ENCODE measurements at regions not wholly inside any gene's neighbourhood (a gene's known extent, or its start where the extent isn't known, plus 50 kb on each side); places are given as distances from the start of the nearest gene placed in this dataset.

- ATAC-seq = no peak
These were observed 1360.9 kb upstream of the ALCAM start for GRCh38 chr3:104005815-104006214.

GRCh38 chr3:104018541-104018940, 1348.2 kb upstream of the ALCAM start:
- peak; percentile 25; the same call in 1 of the 3 replicates for ATAC-seq
- TF ChIP-seq GLIS3 (CRISPR knock-in tag; IDR thresholded peaks at IDR 0.05) = no peak
- TF ChIP-seq RARB (CRISPR knock-in tag; IDR thresholded peaks at IDR 0.05) = no peak
- no peak for TF ChIP-seq POU6F1 (CRISPR knock-in tag; IDR thresholded peaks at IDR 0.05; ENCODE audit: borderline replicate concordance, low read depth)
- no peak for TF ChIP-seq ZNF70 (CRISPR knock-in tag; IDR thresholded peaks at IDR 0.05)
- TF ChIP-seq SNAI2 (CRISPR knock-in tag; IDR thresholded peaks at IDR 0.05) = no peak
- TF ChIP-seq ZFP3 (CRISPR knock-in tag; IDR thresholded peaks at IDR 0.05) = no peak
- no peak for TF ChIP-seq TCF4 (CRISPR knock-in tag; IDR thresholded peaks at IDR 0.05; ENCODE audit: borderline replicate concordance)
- TF ChIP-seq CSDC2 (CRISPR knock-in tag; IDR thresholded peaks at IDR 0.05) = no peak
- TF ChIP-seq PPARA (CRISPR knock-in tag; IDR thresholded peaks at IDR 0.05; ENCODE audit: borderline replicate concordance) = no peak
- TF ChIP-seq, protein P1, sequence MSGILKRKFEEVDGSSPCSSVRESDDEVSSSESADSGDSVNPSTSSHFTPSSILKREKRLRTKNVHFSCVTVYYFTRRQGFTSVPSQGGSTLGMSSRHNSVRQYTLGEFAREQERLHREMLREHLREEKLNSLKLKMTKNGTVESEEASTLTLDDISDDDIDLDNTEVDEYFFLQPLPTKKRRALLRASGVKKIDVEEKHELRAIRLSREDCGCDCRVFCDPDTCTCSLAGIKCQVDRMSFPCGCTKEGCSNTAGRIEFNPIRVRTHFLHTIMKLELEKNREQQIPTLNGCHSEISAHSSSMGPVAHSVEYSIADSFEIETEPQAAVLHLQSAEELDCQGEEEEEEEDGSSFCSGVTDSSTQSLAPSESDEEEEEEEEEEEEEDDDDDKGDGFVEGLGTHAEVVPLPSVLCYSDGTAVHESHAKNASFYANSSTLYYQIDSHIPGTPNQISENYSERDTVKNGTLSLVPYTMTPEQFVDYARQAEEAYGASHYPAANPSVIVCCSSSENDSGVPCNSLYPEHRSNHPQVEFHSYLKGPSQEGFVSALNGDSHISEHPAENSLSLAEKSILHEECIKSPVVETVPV (CRISPR knock-in tag; IDR thresholded peaks at IDR 0.05) = no peak
- TF ChIP-seq CREB5 (CRISPR knock-in tag; IDR thresholded peaks at IDR 0.05; ENCODE audit: low read depth) = no peak
- TF ChIP-seq ESRRG (CRISPR knock-in tag; IDR thresholded peaks at IDR 0.05) = no peak

More at GRCh38 chr3:104005815-104006214, 1360.9 kb upstream of the ALCAM start:
- TF ChIP-seq OSR1 (CRISPR knock-in tag; IDR thresholded peaks at IDR 0.05) (no peak), ZNF565 (CRISPR knock-in tag; conservative IDR thresholded peaks at IDR 0.05; ENCODE audit: low read depth) (no peak), PPARA (CRISPR knock-in tag; IDR thresholded peaks at IDR 0.05; ENCODE audit: borderline replicate concordance) (no peak), SNAI2 (CRISPR knock-in tag; IDR thresholded peaks at IDR 0.05) (no peak), ZNF8 (CRISPR knock-in tag; IDR thresholded peaks at IDR 0.05) (no peak), ZNF70 (CRISPR knock-in tag; IDR thresholded peaks at IDR 0.05) (no peak), CREB5 (CRISPR knock-in tag; IDR thresholded peaks at IDR 0.05; ENCODE audit: low read depth) (no peak), TOX (CRISPR knock-in tag; IDR thresholded peaks at IDR 0.05; ENCODE audit: borderline replicate concordance) (no peak), ISL1 (CRISPR knock-in tag; IDR thresholded peaks at IDR 0.05) (no peak), ZFP30 (CRISPR knock-in tag; IDR thresholded peaks at IDR 0.05) (no peak), TCF4 (CRISPR knock-in tag; IDR thresholded peaks at IDR 0.05; ENCODE audit: borderline replicate concordance) (no peak), ZC3H10 (CRISPR knock-in tag; IDR thresholded peaks at IDR 0.05) (no peak), RARB (CRISPR knock-in tag; IDR thresholded peaks at IDR 0.05) (no peak), CSDC2 (CRISPR knock-in tag; IDR thresholded peaks at IDR 0.05) (no peak), ARNTL (CRISPR knock-in tag; IDR thresholded peaks at IDR 0.05; ENCODE audit: borderline replicate concordance, low read depth) (no peak), BACH2 (CRISPR knock-in tag; IDR thresholded peaks at IDR 0.05; ENCODE audit: borderline replicate concordance) (no peak), ZFP3 (CRISPR knock-in tag; IDR thresholded peaks at IDR 0.05) (no peak), POU6F1 (CRISPR knock-in tag; IDR thresholded peaks at IDR 0.05; ENCODE audit: borderline replicate concordance, low read depth) (no peak)
- TF ChIP-seq, protein P2, sequence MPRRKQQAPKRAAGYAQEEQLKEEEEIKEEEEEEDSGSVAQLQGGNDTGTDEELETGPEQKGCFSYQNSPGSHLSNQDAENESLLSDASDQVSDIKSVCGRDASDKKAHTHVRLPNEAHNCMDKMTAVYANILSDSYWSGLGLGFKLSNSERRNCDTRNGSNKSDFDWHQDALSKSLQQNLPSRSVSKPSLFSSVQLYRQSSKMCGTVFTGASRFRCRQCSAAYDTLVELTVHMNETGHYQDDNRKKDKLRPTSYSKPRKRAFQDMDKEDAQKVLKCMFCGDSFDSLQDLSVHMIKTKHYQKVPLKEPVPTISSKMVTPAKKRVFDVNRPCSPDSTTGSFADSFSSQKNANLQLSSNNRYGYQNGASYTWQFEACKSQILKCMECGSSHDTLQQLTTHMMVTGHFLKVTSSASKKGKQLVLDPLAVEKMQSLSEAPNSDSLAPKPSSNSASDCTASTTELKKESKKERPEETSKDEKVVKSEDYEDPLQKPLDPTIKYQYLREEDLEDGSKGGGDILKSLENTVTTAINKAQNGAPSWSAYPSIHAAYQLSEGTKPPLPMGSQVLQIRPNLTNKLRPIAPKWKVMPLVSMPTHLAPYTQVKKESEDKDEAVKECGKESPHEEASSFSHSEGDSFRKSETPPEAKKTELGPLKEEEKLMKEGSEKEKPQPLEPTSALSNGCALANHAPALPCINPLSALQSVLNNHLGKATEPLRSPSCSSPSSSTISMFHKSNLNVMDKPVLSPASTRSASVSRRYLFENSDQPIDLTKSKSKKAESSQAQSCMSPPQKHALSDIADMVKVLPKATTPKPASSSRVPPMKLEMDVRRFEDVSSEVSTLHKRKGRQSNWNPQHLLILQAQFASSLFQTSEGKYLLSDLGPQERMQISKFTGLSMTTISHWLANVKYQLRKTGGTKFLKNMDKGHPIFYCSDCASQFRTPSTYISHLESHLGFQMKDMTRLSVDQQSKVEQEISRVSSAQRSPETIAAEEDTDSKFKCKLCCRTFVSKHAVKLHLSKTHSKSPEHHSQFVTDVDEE (CRISPR knock-in tag; IDR thresholded peaks at IDR 0.05) = no peak
- TF ChIP-seq, protein P3, sequence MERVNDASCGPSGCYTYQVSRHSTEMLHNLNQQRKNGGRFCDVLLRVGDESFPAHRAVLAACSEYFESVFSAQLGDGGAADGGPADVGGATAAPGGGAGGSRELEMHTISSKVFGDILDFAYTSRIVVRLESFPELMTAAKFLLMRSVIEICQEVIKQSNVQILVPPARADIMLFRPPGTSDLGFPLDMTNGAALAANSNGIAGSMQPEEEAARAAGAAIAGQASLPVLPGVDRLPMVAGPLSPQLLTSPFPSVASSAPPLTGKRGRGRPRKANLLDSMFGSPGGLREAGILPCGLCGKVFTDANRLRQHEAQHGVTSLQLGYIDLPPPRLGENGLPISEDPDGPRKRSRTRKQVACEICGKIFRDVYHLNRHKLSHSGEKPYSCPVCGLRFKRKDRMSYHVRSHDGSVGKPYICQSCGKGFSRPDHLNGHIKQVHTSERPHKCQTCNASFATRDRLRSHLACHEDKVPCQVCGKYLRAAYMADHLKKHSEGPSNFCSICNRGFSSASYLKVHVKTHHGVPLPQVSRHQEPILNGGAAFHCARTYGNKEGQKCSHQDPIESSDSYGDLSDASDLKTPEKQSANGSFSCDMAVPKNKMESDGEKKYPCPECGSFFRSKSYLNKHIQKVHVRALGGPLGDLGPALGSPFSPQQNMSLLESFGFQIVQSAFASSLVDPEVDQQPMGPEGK (CRISPR knock-in tag; IDR thresholded peaks at IDR 0.05; ENCODE audit: borderline replicate concordance) = no peak
